ENCODE measurements at regions not wholly inside any gene's neighbourhood (a gene's known extent, or its start where the extent isn't known, plus 50 kb on each side); places are given as distances from the start of the nearest gene placed in this dataset.

GRCh38 chr3:177523872-177524438 is 326.7 kb upstream of the TBL1XR1 start:
- Histone ChIP-seq H3K4me3 (ENCODE audit: low read length, poor library complexity, severe bottlenecking) (no peak overlapping the region), H3K36me3 (ENCODE audit: insufficient read depth, low read length) (no peaks in the 10 kb centered on the region), H3F3A (ENCODE audit: low read depth) (no peaks in the 10 kb centered on the region), H4K20me1 (ENCODE audit: insufficient read depth, low read length, poor library complexity, severe bottlenecking) (no peaks in the 10 kb centered on the region), H3K9ac (ENCODE audit: low read depth, low read length, poor library complexity, severe bottlenecking) (no peak overlapping the region), H3K4me2 (ENCODE audit: low read depth, low read length, poor library complexity, severe bottlenecking) (no peak overlapping the region), H3K9me3 (ENCODE audit: insufficient read depth, low read depth, low read length) (peaks cover 3% of the 10 kb centered on the region; the same call in 1 of the 2 replicates), H3K9me2 (replicated peaks; ENCODE audit: low read depth, low read length) (no peaks in the 10 kb centered on the region), H2AFZ (ENCODE audit: low read length) (no peak overlapping the region), H3K79me2 (ENCODE audit: insufficient read depth, low read length) (no peaks in the 10 kb centered on the region), H3K4me1 (ENCODE audit: insufficient read depth, low read length, poor library complexity, severe bottlenecking) (peaks cover 48% of the 10 kb centered on the region), H3K27me3 (ENCODE audit: insufficient read depth, low read length, poor library complexity, severe bottlenecking) (no peaks in the 10 kb centered on the region)
- no peak for TF ChIP-seq CTCF (conservative IDR thresholded peaks at IDR 0.05; ENCODE audit: low read length)
- no peak for TF ChIP-seq EZH2phosphoT487 (IDR thresholded peaks at IDR 0.05; ENCODE audit: borderline replicate concordance)

GRCh38 chr3:177524742-177525141 is 327.5 kb upstream of the TBL1XR1 start:
- no peaks in the 10 kb centered on the region for H3F3A ChIP-seq (ENCODE audit: low read depth)
- H3K9ac ChIP-seq (ENCODE audit: low read depth, low read length, poor library complexity, severe bottlenecking): no peak overlapping the region
- H3K9me2 ChIP-seq (replicated peaks; ENCODE audit: low read depth, low read length): no peaks in the 10 kb centered on the region
- no peaks in the 10 kb centered on the region for H3K79me2 ChIP-seq (ENCODE audit: insufficient read depth, low read length)
- H2AFZ ChIP-seq (ENCODE audit: low read length): no peak overlapping the region
- no peaks in the 10 kb centered on the region for H3K36me3 ChIP-seq (ENCODE audit: insufficient read depth, low read length)
- no peaks in the 10 kb centered on the region for H4K20me1 ChIP-seq (ENCODE audit: insufficient read depth, low read length, poor library complexity, severe bottlenecking)
- H3K27me3 ChIP-seq (ENCODE audit: insufficient read depth, low read length, poor library complexity, severe bottlenecking): no peaks in the 10 kb centered on the region
- peaks cover 3% of the 10 kb centered on the region; the same call in 1 of the 2 replicates for H3K9me3 ChIP-seq (ENCODE audit: insufficient read depth, low read depth, low read length)
- no peak for TF ChIP-seq EZH2phosphoT487 (IDR thresholded peaks at IDR 0.05; ENCODE audit: borderline replicate concordance)
- no peak for TF ChIP-seq CTCF (conservative IDR thresholded peaks at IDR 0.05; ENCODE audit: low read length)
- H3K4me1 ChIP-seq (ENCODE audit: insufficient read depth, low read length, poor library complexity, severe bottlenecking): peaks cover 51% of the 10 kb centered on the region
- no peak overlapping the region for H3K4me3 ChIP-seq (ENCODE audit: low read length, poor library complexity, severe bottlenecking)
- H3K4me2 ChIP-seq (ENCODE audit: low read depth, low read length, poor library complexity, severe bottlenecking): no peak overlapping the region

- no peaks in the 10 kb centered on the region for H3K9me2 ChIP-seq (replicated peaks; ENCODE audit: low read depth, low read length)
- no peaks in the 10 kb centered on the region for H3K27me3 ChIP-seq (ENCODE audit: insufficient read depth, low read length, poor library complexity, severe bottlenecking)
- no peak overlapping the region for H3K4me3 ChIP-seq (ENCODE audit: low read length, poor library complexity, severe bottlenecking)
- no peaks in the 10 kb centered on the region for H3K36me3 ChIP-seq (ENCODE audit: insufficient read depth, low read length)
- peaks cover 55% of the 10 kb centered on the region for H3K4me1 ChIP-seq (ENCODE audit: insufficient read depth, low read length, poor library complexity, severe bottlenecking)
- no peaks in the 10 kb centered on the region for H4K20me1 ChIP-seq (ENCODE audit: insufficient read depth, low read length, poor library complexity, severe bottlenecking)
- no peaks in the 10 kb centered on the region for H3K79me2 ChIP-seq (ENCODE audit: insufficient read depth, low read length)
- H3F3A ChIP-seq (ENCODE audit: low read depth): no peaks in the 10 kb centered on the region
- H3K4me2 ChIP-seq (ENCODE audit: low read depth, low read length, poor library complexity, severe bottlenecking): no peak overlapping the region
- no peak overlapping the region for H3K9ac ChIP-seq (ENCODE audit: low read depth, low read length, poor library complexity, severe bottlenecking)
- H2AFZ ChIP-seq (ENCODE audit: low read length): no peak overlapping the region
- H3K9me3 ChIP-seq (ENCODE audit: insufficient read depth, low read depth, low read length): peaks cover 3% of the 10 kb centered on the region; the same call in 1 of the 2 replicates
- no peak for TF ChIP-seq CTCF (conservative IDR thresholded peaks at IDR 0.05; ENCODE audit: low read length)
- no peak for TF ChIP-seq EZH2phosphoT487 (IDR thresholded peaks at IDR 0.05; ENCODE audit: borderline replicate concordance)
Observed at GRCh38 chr3:177525414-177525813, 328.1 kb upstream of the TBL1XR1 start.

All from Loucy (cell line).